ENCODE measurements at regions not wholly inside any gene's neighbourhood (a gene's known extent, or its start where the extent isn't known, plus 50 kb on each side); places are given as distances from the start of the nearest gene placed in this dataset.
"Not testable (repeated sequence)": the region's sequence is repeated elsewhere in the genome, so short reads cannot be mapped to it uniquely, and the experiment has no call there.

GRCh38 chr6:57708061-57708460 lies 390.6 kb downstream of the PRIM2 start:
- not testable (repeated sequence) for DNase-seq

GRCh38 chr6:57722546-57722945 lies 405.1 kb downstream of the PRIM2 start:
- not testable (repeated sequence) for DNase-seq

GRCh38 chr6:57723815-57724401 lies 406.5 kb downstream of the PRIM2 start:
- not testable (repeated sequence) for DNase-seq

GRCh38 chr6:57729407-57729806 lies 412.0 kb downstream of the PRIM2 start:
- DNase-seq: not testable (repeated sequence)

DNA sequence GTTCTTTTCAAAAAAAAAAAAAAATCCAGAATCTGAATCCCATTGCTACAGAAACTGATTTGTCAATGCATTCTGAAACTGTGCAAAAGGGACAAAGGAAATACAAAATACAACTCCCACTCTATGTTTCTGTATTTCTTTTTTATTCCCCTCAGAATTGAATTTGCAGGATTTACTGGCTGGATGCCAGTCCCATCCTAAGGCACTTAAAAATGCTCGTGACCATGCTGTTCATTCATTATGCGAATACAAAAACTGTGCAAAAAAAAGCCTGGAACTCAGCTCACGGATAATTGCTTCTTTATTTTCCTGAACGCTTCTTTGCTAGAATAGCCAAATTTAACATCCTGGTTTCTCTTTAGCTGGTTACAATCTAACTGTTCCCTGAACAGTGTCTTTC lies 413.3 kb downstream of the PRIM2 start:
- DNase-seq: peak; percentile 11

GRCh38 chr6:57747716-57748115 lies 430.3 kb downstream of the PRIM2 start:
- DNase-seq: not testable (repeated sequence)

DNA sequence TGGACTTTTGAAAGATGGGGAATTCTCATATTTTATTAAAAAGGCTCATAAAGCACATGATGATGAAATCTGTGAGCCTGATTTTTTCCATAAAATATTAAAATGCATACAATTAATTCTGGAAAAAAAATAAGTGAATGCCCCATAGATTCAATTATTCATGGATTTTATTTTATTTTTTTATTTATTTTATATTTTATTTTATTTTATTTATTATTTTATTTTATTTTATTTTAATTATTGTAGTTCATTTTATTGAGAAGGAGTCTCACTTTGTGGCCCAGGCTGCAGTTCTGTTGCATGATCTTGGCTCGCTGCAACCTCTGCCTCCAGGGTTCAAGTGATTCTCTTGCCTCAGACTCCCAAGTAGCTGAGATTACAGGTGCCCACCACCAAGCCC lies 442.4 kb downstream of the PRIM2 start:
- not testable (repeated sequence) for DNase-seq

- not testable (repeated sequence) for DNase-seq
Observed at GRCh38 chr6:57792720-57793397, 475.4 kb downstream of the PRIM2 start.

DNA sequence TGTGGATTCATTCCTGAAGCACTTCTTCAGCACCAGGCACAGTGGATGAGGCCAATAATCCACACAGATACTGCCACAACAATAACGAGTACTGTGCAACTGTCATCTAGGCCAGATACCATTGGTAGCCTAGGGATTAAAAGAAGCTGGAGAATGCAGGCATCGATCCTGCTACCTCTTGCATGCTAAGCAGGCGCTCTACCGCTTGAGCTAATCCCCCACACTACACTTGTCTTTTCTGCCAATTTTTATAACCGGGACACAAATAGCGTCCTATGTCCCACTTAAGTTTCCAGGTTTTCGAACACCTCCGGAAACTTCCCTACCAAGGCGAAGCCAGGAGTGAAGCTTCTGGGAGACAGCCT lies 475.9 kb downstream of the PRIM2 start:
- not testable (repeated sequence) for DNase-seq

DNA sequence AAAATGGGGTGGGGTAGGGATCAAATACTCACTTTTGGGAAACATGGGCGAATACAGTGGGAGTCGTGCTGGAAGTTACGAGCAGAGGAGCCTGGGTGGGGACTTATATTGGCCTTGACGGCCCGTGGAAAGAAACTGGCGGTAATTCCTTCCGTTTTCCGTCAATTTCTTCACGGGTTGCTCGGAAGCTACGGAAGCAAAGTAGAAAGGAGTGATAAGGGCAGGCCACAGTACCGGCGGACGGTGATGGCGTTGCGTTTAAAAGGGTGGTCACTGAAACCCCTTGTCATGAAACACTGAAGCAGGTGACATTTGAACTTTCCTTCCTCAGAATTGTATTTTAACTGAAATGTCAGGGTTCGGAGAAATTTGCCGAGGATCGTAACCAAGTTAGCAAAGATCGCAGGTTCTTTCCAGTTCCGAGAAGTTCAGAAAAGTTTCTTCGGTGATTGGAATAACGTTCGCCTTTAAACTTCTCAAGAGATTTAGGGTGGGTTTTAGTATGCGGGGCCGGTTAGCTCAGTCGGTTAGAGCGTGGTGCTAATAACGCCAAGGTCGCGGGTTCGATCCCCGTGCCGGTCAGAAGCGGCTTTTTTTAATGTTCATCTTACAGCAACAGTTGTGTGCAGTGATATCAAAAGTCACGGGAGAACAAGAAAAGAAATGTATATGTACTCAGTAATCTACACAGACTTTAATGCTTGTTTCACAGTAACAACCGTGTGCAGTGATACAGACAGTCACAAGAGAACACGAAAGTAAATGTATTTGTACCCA lies 482.5 kb downstream of the PRIM2 start:
- DNase-seq: peak; percentile 64

- DNase-seq: peak; percentile 5
Observed at GRCh38 chr6:57808581-57808980, 491.2 kb downstream of the PRIM2 start.

DNA sequence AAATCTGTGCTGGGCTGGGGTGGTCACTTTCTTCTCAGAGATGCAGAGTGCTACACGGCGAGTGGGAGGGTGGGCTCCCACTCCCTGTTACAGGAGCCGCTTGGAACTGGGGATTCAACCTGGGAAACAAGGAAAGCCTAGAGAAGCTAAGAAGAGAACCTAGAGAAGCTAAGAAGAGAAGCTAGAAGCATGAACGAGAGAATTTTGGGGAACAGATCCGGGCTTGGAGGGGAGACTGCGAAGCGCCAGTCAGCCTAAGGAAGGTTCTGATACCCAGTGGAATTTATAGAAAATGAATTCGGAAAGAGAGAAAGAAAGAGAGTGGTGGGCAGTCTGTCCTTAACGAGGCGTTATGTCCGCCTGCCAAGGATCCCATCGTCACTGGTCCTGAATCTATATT lies 492.0 kb downstream of the PRIM2 start:
- DNase-seq: not testable (repeated sequence)

DNA sequence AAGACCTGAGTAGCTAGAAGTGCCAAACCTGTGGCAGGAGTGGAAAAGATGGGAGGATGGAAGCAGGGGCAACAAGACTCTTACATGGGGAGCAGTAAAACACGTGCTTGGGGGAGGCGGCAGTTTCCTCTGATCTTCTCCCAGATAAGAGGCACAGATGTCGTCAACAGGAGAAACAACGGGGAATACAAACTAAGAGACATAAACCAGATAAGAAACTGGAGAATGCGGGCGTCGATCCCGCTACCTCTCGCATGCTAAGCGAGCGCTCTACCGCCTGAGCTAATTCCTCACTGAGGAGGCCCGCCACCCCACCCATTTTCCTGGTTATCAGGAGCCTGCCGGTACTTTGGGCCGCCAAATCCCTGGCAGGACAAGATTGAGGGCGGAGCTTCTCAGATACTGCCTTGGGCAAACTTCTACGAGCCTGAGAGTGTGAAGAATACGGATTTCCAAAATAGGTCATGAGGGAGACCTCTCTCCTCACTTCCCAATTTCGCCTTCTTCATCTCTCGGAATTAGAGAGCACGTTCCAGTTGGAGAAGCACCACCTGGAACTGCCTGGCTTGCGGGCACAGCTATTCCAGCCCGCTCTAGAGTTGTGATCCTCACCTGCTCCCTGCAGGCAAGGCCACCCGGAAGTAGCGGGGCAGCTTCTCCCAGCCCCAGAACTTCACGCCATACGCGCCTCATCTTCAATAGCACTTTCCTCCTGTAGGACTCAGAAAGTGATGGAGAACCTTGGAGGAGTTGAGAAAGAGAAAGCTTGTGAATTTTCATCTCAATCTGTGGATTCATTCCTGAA lies 496.0 kb downstream of the PRIM2 start:
- DNase-seq: not testable (repeated sequence)

DNA sequence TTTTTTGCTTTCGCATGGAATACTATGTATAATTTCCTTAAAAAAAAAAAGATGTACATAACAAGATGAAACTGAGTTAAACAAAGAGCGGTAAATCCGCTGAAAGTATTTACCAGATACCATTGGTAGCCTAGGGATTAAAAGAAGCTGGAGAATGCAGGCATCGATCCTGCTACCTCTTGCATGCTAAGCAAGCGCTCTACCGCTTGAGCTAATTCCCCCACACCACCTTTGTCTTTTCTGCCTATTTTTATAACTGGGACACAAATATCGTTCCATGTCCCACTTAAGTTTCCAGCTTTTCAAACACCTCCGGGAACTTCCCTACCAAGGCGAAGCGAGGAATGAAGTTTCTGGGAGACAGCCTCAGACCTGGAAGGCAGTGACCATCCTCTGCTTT lies 498.4 kb downstream of the PRIM2 start:
- DNase-seq: not testable (repeated sequence)

DNA sequence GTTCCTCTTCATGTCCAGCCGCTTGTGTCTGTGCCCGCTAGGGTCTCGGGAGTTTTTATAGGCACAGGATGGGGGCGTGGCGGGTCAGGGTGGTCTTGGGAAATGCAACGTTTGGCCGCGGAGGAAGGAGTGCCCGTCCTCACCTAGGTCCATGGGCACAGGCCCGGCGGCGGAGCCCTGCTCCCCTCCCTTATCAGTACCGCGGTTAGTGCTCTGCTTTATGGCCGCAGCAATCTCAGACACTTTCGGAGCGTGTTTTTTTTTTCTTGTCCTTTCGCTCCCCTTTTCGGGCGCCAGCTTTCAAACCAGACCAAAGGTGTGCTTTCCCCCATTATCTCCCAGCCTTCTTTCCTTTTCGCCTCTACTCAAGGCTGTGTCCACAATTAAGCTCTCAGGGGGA lies 503.9 kb downstream of the PRIM2 start:
- DNase-seq: not testable (repeated sequence)

DNA sequence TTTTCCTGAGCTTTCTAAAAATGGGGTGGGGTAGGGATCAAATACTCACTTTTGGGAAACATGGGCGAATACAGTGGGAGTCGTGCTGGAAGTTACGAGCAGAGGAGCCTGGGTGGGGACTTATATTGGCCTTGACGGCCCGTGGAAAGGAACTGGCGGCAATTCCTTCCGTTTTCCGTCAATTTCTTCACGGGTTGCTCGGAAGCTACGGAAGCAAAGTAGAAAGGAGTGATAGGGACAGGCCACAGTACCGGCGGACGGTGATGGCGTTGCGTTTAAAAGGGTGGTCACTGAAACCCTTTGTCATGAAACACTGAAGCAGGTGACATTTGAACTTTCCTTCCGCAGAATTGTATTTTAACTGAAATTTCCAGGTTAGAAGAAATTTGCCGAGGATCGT lies 505.0 kb downstream of the PRIM2 start:
- not testable (repeated sequence) for DNase-seq

DNA sequence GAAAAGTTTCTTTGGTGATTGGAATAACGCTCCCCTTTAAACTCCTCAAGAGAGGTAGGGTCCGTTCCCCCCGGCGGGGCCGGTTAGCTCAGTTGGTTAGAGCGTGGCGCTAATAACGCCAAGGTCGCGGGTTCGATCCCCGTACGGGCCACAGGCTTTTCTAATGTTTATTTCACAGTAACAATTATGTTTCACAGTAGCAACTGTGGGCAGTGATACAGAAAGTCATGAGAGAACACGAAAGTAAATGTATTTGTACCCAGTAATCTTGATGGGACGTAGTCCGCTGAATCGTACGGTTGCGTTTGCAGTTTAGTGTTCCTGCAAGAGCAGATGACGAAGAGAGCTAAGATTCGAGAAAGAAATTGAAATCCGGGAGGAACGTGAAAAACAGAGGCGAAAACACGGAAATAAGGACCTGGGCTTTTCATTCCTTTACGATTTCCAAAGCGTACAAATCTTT lies 505.5 kb downstream of the PRIM2 start:
- peak; percentile 1 for DNase-seq

- peak; percentile 41 for DNase-seq
Observed at GRCh38 chr6:57837622-57838209, 520.3 kb downstream of the PRIM2 start.

- DNase-seq: not testable (repeated sequence)
Observed at GRCh38 chr6:57841551-57841950, 524.1 kb downstream of the PRIM2 start.

- peak; percentile 9 for DNase-seq
Observed at GRCh38 chr6:57853745-57854407, 536.4 kb downstream of the PRIM2 start.
